NCI-H1436 treated with DMSO at 0.1 percent for 48 hours (cell line): ENCODE measurements at regions not wholly inside any gene's neighbourhood (a gene's known extent, or its start where the extent isn't known, plus 50 kb on each side); places are given as distances from the start of the nearest gene placed in this dataset.
"Not testable (repeated sequence)": the region's sequence is repeated elsewhere in the genome, so short reads cannot be mapped to it uniquely, and the experiment has no call there.

Experiments used
- DNase-seq: peaks from one replicate; lab custom pipeline; 2025; lab: John Stamatoyannopoulos, UW

GRCh38 chr12:131619106-131619642, 91.7 kb upstream of the SFSWAP start:
- DNase-seq = no peak

GRCh38 chr12:131619736-131620506, 91.0 kb upstream of the SFSWAP start:
- DNase-seq = no peak

- no peak for DNase-seq
Observed at GRCh38 chr12:131620520-131620919, 90.4 kb upstream of the SFSWAP start.

- no peak for DNase-seq
Observed at GRCh38 chr12:131620946-131621681, 89.8 kb upstream of the SFSWAP start.

GRCh38 chr12:131621701-131622421, 89.0 kb upstream of the SFSWAP start:
- DNase-seq = no peak

GRCh38 chr12:131622422-131622955, 88.4 kb upstream of the SFSWAP start:
- no peak for DNase-seq

GRCh38 chr12:131623404-131624368, 87.2 kb upstream of the SFSWAP start:
- DNase-seq = not testable (repeated sequence)

GRCh38 chr12:131624369-131624739, 86.5 kb upstream of the SFSWAP start:
- not testable (repeated sequence) for DNase-seq

- DNase-seq = not testable (repeated sequence)
Observed at GRCh38 chr12:131624756-131625501, 86.0 kb upstream of the SFSWAP start.

- DNase-seq = not testable (repeated sequence)
Observed at GRCh38 chr12:131625966-131626722, 84.7 kb upstream of the SFSWAP start.

GRCh38 chr12:131627151-131628022, 83.5 kb upstream of the SFSWAP start:
- DNase-seq = not testable (repeated sequence)

- no peak for DNase-seq
Observed at GRCh38 chr12:131628023-131628740, 82.7 kb upstream of the SFSWAP start.

GRCh38 chr12:131628766-131629448, 82.0 kb upstream of the SFSWAP start:
- no peak for DNase-seq

- no peak for DNase-seq
Observed at GRCh38 chr12:131631230-131631629, 79.7 kb upstream of the SFSWAP start.

GRCh38 chr12:131631889-131632651, 78.8 kb upstream of the SFSWAP start:
- DNase-seq = not testable (repeated sequence)

- not testable (repeated sequence) for DNase-seq
Observed at GRCh38 chr12:131632652-131633023, 78.3 kb upstream of the SFSWAP start.
